IPS-18a (cell line): ENCODE measurements at regions not wholly inside any gene's neighbourhood (a gene's known extent, or its start where the extent isn't known, plus 50 kb on each side); places are given as distances from the start of the nearest gene placed in this dataset.

Experiments
- H3K27ac ChIP-seq: one replicate; pipeline ENCODE4 v1.5.1; 2013; ENCODE audit warnings: low read length
- H3K27me3 ChIP-seq: one replicate; pipeline ENCODE4 v1.6.1; 2013; ENCODE audit warnings: mild to moderate bottlenecking, low read length; ENCODE audit not compliant: control insufficient read depth, insufficient read depth
- H3K36me3 ChIP-seq: one replicate; pipeline ENCODE4 v1.6.1; 2013; ENCODE audit warnings: low read depth, low read length; ENCODE audit not compliant: control insufficient read depth
- H3K4me1 ChIP-seq: one replicate; pipeline ENCODE4 v1.6.1; 2013; ENCODE audit warnings: low read depth, low read length; ENCODE audit not compliant: control insufficient read depth
- H3K4me3 ChIP-seq: one replicate; pipeline ENCODE4 v1.5.1; 2013; ENCODE audit warnings: low read length
- H3K9ac ChIP-seq: one replicate; pipeline ENCODE4 v1.6.1; 2013; ENCODE audit warnings: mild to moderate bottlenecking, low read length, moderate library complexity
- H3K9me3 ChIP-seq: one replicate; pipeline ENCODE4 v1.6.1; 2013; ENCODE audit warnings: low read depth, low read length; ENCODE audit not compliant: control insufficient read depth

GRCh38 chr6:12528136-12528535 is 188.4 kb upstream of the PHACTR1 start:
- Histone ChIP-seq H3K27me3 (no peaks in the 10 kb centered on the region), H3K9ac (no peak overlapping the region), H3K27ac (no peak overlapping the region), H3K4me3 (no peak overlapping the region), H3K36me3 (no peaks in the 10 kb centered on the region), H3K4me1 (no peaks in the 10 kb centered on the region), H3K9me3 (no peaks in the 10 kb centered on the region)

- Histone ChIP-seq H3K36me3 (no peaks in the 10 kb centered on the region), H3K4me1 (no peaks in the 10 kb centered on the region), H3K4me3 (no peak overlapping the region), H3K27ac (no peak overlapping the region), H3K27me3 (no peaks in the 10 kb centered on the region), H3K9ac (no peak overlapping the region), H3K9me3 (no peaks in the 10 kb centered on the region)
These were observed 187.8 kb upstream of the PHACTR1 start for GRCh38 chr6:12528581-12529363.

GRCh38 chr6:12529364-12530019 is 187.1 kb upstream of the PHACTR1 start:
- no peak overlapping the region for H3K9ac ChIP-seq

GRCh38 chr6:12530345-12530744 is 186.2 kb upstream of the PHACTR1 start:
- Histone ChIP-seq H3K4me3 (no peak overlapping the region), H3K27ac (no peak overlapping the region), H3K36me3 (no peaks in the 10 kb centered on the region), H3K27me3 (no peaks in the 10 kb centered on the region), H3K9ac (no peak overlapping the region), H3K9me3 (no peaks in the 10 kb centered on the region), H3K4me1 (no peaks in the 10 kb centered on the region)

More at GRCh38 chr6:12529364-12530019, 187.1 kb upstream of the PHACTR1 start:
- Histone ChIP-seq H3K36me3 (no peaks in the 10 kb centered on the region), H3K27me3 (no peaks in the 10 kb centered on the region), H3K27ac (no peak overlapping the region), H3K9me3 (no peaks in the 10 kb centered on the region), H3K4me3 (no peak overlapping the region), H3K4me1 (no peaks in the 10 kb centered on the region)

- no peaks in the 10 kb centered on the region for H3K36me3 ChIP-seq
- no peak overlapping the region for H3K4me3 ChIP-seq
- H3K27ac ChIP-seq = no peak overlapping the region
- no peaks in the 10 kb centered on the region for H3K9me3 ChIP-seq
- no peaks in the 10 kb centered on the region for H3K4me1 ChIP-seq
- H3K9ac ChIP-seq = no peak overlapping the region
- no peaks in the 10 kb centered on the region for H3K27me3 ChIP-seq
These were observed 183.0 kb upstream of the PHACTR1 start for GRCh38 chr6:12533586-12533985.

GRCh38 chr6:12534069-12534853 is 182.3 kb upstream of the PHACTR1 start:
- Histone ChIP-seq H3K4me3 (no peak overlapping the region), H3K9ac (no peak overlapping the region), H3K36me3 (no peaks in the 10 kb centered on the region), H3K27ac (no peak overlapping the region), H3K9me3 (no peaks in the 10 kb centered on the region), H3K27me3 (no peaks in the 10 kb centered on the region), H3K4me1 (no peaks in the 10 kb centered on the region)

- no peaks in the 10 kb centered on the region for H3K4me1 ChIP-seq
- H3K27me3 ChIP-seq = no peaks in the 10 kb centered on the region
These were observed 180.8 kb upstream of the PHACTR1 start for GRCh38 chr6:12535586-12536314.

GRCh38 chr6:12536416-12536815 is 180.2 kb upstream of the PHACTR1 start:
- H3K36me3 ChIP-seq = no peaks in the 10 kb centered on the region
- H3K27me3 ChIP-seq = no peaks in the 10 kb centered on the region
- no peak overlapping the region for H3K4me3 ChIP-seq
- H3K27ac ChIP-seq = no peak overlapping the region
- H3K4me1 ChIP-seq = no peaks in the 10 kb centered on the region
- no peaks in the 10 kb centered on the region for H3K9me3 ChIP-seq
- no peak overlapping the region for H3K9ac ChIP-seq

More at GRCh38 chr6:12535586-12536314, 180.8 kb upstream of the PHACTR1 start:
- H3K9ac ChIP-seq = no peak overlapping the region
- no peak overlapping the region for H3K27ac ChIP-seq
- no peaks in the 10 kb centered on the region for H3K9me3 ChIP-seq
- H3K4me3 ChIP-seq = no peak overlapping the region
- no peaks in the 10 kb centered on the region for H3K36me3 ChIP-seq

GRCh38 chr6:12537389-12537788 is 179.2 kb upstream of the PHACTR1 start:
- Histone ChIP-seq H3K27me3 (no peaks in the 10 kb centered on the region), H3K9me3 (no peaks in the 10 kb centered on the region), H3K4me3 (no peak overlapping the region), H3K4me1 (no peaks in the 10 kb centered on the region), H3K36me3 (no peaks in the 10 kb centered on the region), H3K27ac (no peak overlapping the region), H3K9ac (no peak overlapping the region)

- no peaks in the 10 kb centered on the region for H3K36me3 ChIP-seq
- H3K9me3 ChIP-seq = no peaks in the 10 kb centered on the region
- H3K9ac ChIP-seq = no peak overlapping the region
- no peaks in the 10 kb centered on the region for H3K4me1 ChIP-seq
- H3K27me3 ChIP-seq = no peaks in the 10 kb centered on the region
- H3K4me3 ChIP-seq = no peak overlapping the region
- no peak overlapping the region for H3K27ac ChIP-seq
These were observed 177.6 kb upstream of the PHACTR1 start for GRCh38 chr6:12538881-12539357.
